ENCODE measurements at regions not wholly inside any gene's neighbourhood (a gene's known extent, or its start where the extent isn't known, plus 50 kb on each side); places are given as distances from the start of the nearest gene placed in this dataset.

- no peak overlapping the region for H3K4me3 ChIP-seq (ENCODE audit: low read depth, low read length)
- in situ Hi-C loops (cut with HindIII; ENCODE audit: low sequenced_read_pairs): no loop called here
- TF ChIP-seq CTCF (IDR thresholded peaks at IDR 0.05; ENCODE audit: low read depth, low read length): no peak
- no peak for DNase-seq (ENCODE audit: low read depth, low spot score)
Observed at GRCh38 chr6:137751768-137752560, 115.1 kb upstream of the TNFAIP3 start.

GRCh38 chr6:137754366-137754765 lies 112.7 kb upstream of the TNFAIP3 start:
- DNase-seq (ENCODE audit: low read depth, low spot score): no peak
- in situ Hi-C loops (cut with HindIII; ENCODE audit: low sequenced_read_pairs): no loop called here

GRCh38 chr6:137754866-137755265 lies 112.2 kb upstream of the TNFAIP3 start:
- no peak for TF ChIP-seq CTCF (IDR thresholded peaks at IDR 0.05; ENCODE audit: low read depth, low read length)
- in situ Hi-C loops (cut with HindIII; ENCODE audit: low sequenced_read_pairs): no loop called here
- DNase-seq (ENCODE audit: low read depth, low spot score): no peak
- no peak overlapping the region for H3K4me3 ChIP-seq (ENCODE audit: low read depth, low read length)

More at GRCh38 chr6:137754366-137754765, 112.7 kb upstream of the TNFAIP3 start:
- no peak for TF ChIP-seq CTCF (IDR thresholded peaks at IDR 0.05; ENCODE audit: low read depth, low read length)
- no peak overlapping the region for H3K4me3 ChIP-seq (ENCODE audit: low read depth, low read length)

- in situ Hi-C loops (cut with HindIII; ENCODE audit: low sequenced_read_pairs): no loop called here
- no peak overlapping the region for H3K4me3 ChIP-seq (ENCODE audit: low read depth, low read length)
- DNase-seq (ENCODE audit: low read depth, low spot score): no peak
- no peak for TF ChIP-seq CTCF (IDR thresholded peaks at IDR 0.05; ENCODE audit: low read depth, low read length)
Observed at GRCh38 chr6:137755284-137755683, 111.8 kb upstream of the TNFAIP3 start.

GRCh38 chr6:137756788-137757187 lies 110.3 kb upstream of the TNFAIP3 start:
- TF ChIP-seq CTCF (IDR thresholded peaks at IDR 0.05; ENCODE audit: low read depth, low read length): no peak
- no peak overlapping the region for H3K4me3 ChIP-seq (ENCODE audit: low read depth, low read length)
- in situ Hi-C loops (cut with HindIII; ENCODE audit: low sequenced_read_pairs): no loop called here

GRCh38 chr6:137758661-137759060 lies 108.4 kb upstream of the TNFAIP3 start:
- H3K4me3 ChIP-seq (ENCODE audit: low read depth, low read length): no peak overlapping the region
- in situ Hi-C loops (cut with HindIII; ENCODE audit: low sequenced_read_pairs): no loop called here
- no peak for DNase-seq (ENCODE audit: low read depth, low spot score)
- TF ChIP-seq CTCF (IDR thresholded peaks at IDR 0.05; ENCODE audit: low read depth, low read length): no peak

More at GRCh38 chr6:137756788-137757187, 110.3 kb upstream of the TNFAIP3 start:
- DNase-seq (ENCODE audit: low read depth, low spot score): no peak
